GM12878 (cell line): ENCODE measurements at regions not wholly inside any gene's neighbourhood (a gene's known extent, or its start where the extent isn't known, plus 50 kb on each side); places are given as distances from the start of the nearest gene placed in this dataset.

Source experiments
- ATAC-seq: fragments of 200-7000 bp; cut with Tn5 transposase; 3 replicates; pipeline ENCODE4 v1.9.1; 2020; ENCODE audit warnings: mild to moderate bottlenecking, moderate library complexity
- BruUV-seq: library from RNA; stranded (reverse); fragments of 400-500 nt; replicated peaks from 2 replicates; lab custom pipeline; 2021; lab: Mats Ljungman, UMichigan
- CTCF ChIA-PET: fragments of 300-600 bp; sonication (Branson Sonifier 250); formaldehyde crosslinking; extraction: SDS; loops from one replicate; lab custom pipeline; 2021; ENCODE audit warnings: inconsistent platforms; lab: Yijun Ruan, JAX
- POLR2A ChIA-PET: fragments of 350-600 bp; formaldehyde crosslinking; extraction: SDS; loops from one replicate; lab custom pipeline; 2021; ENCODE audit warnings: inconsistent platforms; lab: Charles Lee
- RAD21 ChIA-PET: fragments of 300-600 bp; sonication (Branson Sonifier 250); formaldehyde crosslinking; loops from one replicate; lab custom pipeline; 2023; ENCODE audit warnings: antibody characterized with exemption; ENCODE audit not compliant: unreplicated experiment; lab: Charles Lee
- SMC1A ChIA-PET: fragments of 300-600 bp; sonication (Branson Sonifier 250); formaldehyde crosslinking; loops from one replicate; lab custom pipeline; 2023; ENCODE audit not compliant: unreplicated experiment, uncharacterized antibody; lab: Charles Lee
- DNase-seq: peaks from one replicate; pipeline ENCODE4 v3.0.0-alpha.2; 2011; ENCODE audit warnings: low read depth, low spot score
- FAIRE-seq: peaks from 3 replicates; lab custom pipeline; 2011; peaks lifted over from hg19 to GRCh38; lab: Jason Lieb, UNC
- H2AFZ ChIP-seq: 2 replicates; pipeline ENCODE4 v1.6.0; 2011; ENCODE audit warnings: low read depth, low read length, control low read depth; ENCODE audit not compliant: control insufficient read depth
- H3K27ac ChIP-seq: 2 replicates; pipeline ENCODE4 v1.5.1; 2011; ENCODE audit warnings: control low read depth; ENCODE audit not compliant: control insufficient read depth, insufficient read depth
- H3K27me3 ChIP-seq, 2 experiments: replicated peaks in 1 of 2; 2 replicates each; pipeline versions ENCODE4 v1.6.0 to v1.6.1; 2011; ENCODE audit warnings: low read length in 1 of 2; ENCODE audit not compliant: control insufficient read depth in 2 of 2, insufficient read depth in 2 of 2
- H3K36me3 ChIP-seq, 2 experiments: 2 replicates each; pipeline ENCODE4 v1.5.1; 2011; ENCODE audit warnings: low read length in 1 of 2; ENCODE audit not compliant: control insufficient read depth in 2 of 2, insufficient read depth in 2 of 2
- H3K4me1 ChIP-seq: 2 replicates; pipeline ENCODE4 v1.6.1; 2011; ENCODE audit warnings: mild to moderate bottlenecking, low read length, moderate library complexity, mixed read lengths; ENCODE audit not compliant: control insufficient read depth, insufficient read depth
- H3K4me2 ChIP-seq: 2 replicates; pipeline ENCODE4 v1.6.0; 2011; ENCODE audit warnings: control low read depth; ENCODE audit not compliant: control insufficient read depth, insufficient read depth
- H3K4me3 ChIP-seq: fragments of 200-600 bp; sonication (generic); 2 replicates; pipeline ENCODE4 v1.5.1; 2016
- H3K79me2 ChIP-seq: 2 replicates; pipeline ENCODE4 v1.6.0; 2011; ENCODE audit warnings: low read length; ENCODE audit not compliant: control insufficient read depth, insufficient read depth
- H3K9ac ChIP-seq: 2 replicates; pipeline ENCODE4 v1.8.0; 2011; ENCODE audit warnings: low read length, control low read depth, mixed read lengths; ENCODE audit not compliant: control insufficient read depth, insufficient read depth
- H3K9me3 ChIP-seq: replicated peaks from 3 replicates; pipeline ENCODE4 v1.5.1; 2011; ENCODE audit warnings: mild to moderate bottlenecking, low read length; ENCODE audit not compliant: control insufficient read depth, insufficient read depth
- H4K20me1 ChIP-seq: 2 replicates; pipeline ENCODE4 v1.6.0; 2011; ENCODE audit not compliant: control insufficient read depth, insufficient read depth
- NFIC ChIP-seq: IDR thresholded peaks from 2 replicates; pipeline ENCODE4 v1.6.1; 2012; ENCODE audit warnings: low read depth, mild to moderate bottlenecking, inconsistent platforms, low read length, moderate library complexity
- PAX5 ChIP-seq: IDR thresholded peaks from 2 replicates; pipeline ENCODE4 v1.6.1; 2011; ENCODE audit warnings: low read depth, low read length, borderline replicate concordance
- RCOR1 ChIP-seq: conservative IDR thresholded peaks from 2 replicates; pipeline ENCODE4 v1.6.1; 2012; ENCODE audit warnings: low read depth, low read length, improper control_type of control experiment
- RUNX3 ChIP-seq: IDR thresholded peaks from 2 replicates; pipeline ENCODE4 v1.6.1; 2012; ENCODE audit warnings: low read length, inconsistent platforms
- TBL1XR1 ChIP-seq: IDR thresholded peaks from 2 replicates; pipeline ENCODE4 v1.6.1; 2012; ENCODE audit warnings: low read depth, low read length, improper control_type of control experiment
- TCF3 ChIP-seq: IDR thresholded peaks from 2 replicates; pipeline ENCODE4 v1.6.1; 2012; ENCODE audit warnings: low read depth, mild to moderate bottlenecking, low read length, borderline replicate concordance; ENCODE audit not compliant: insufficient read depth
- WGBS: methylation state at CpG from one replicate; pipeline ENCODE4 v1.1.6; 2016; ENCODE audit warnings: low lambda C conversion rate; ENCODE audit not compliant: insufficient replicate concordance, insufficient coverage; ENCODE audit errors: missing lambda C conversion rate; 5-methylcytosine and 5-hydroxymethylcytosine counted together
- in situ Hi-C: fragments of 300-500 bp; cut with MboI; formaldehyde crosslinking; loops from 9 replicates; pipeline ENCODE4 v1.14.3; 2018; ENCODE audit warnings: mixed read lengths
- intact Hi-C: fragments of 100-400 bp; cut with micrococcal nuclease; formaldehyde crosslinking; loops from one replicate; pipeline ENCODE4 v1.14.2; 2022; ENCODE audit not compliant: unreplicated experiment

- Histone ChIP-seq H4K20me1 (no peaks in the 10 kb centered on the region), H3K9ac (no peak overlapping the region), H2AFZ (no peak overlapping the region), H3K4me3 (no peak overlapping the region), H3K4me2 (no peak overlapping the region), H3K9me3 (peaks cover 1% of the 10 kb centered on the region; the same call in 2 of the 3 replicates), H3K4me1 (no peaks in the 10 kb centered on the region), H3K27me3 (no peaks in the 10 kb centered on the region), H3K36me3 (no peaks in the 10 kb centered on the region), H3K27ac (no peak overlapping the region), H3K79me2 (no peaks in the 10 kb centered on the region)
- no TSS peak for BruUV-seq
- intact Hi-C loops (no loop called here), in situ Hi-C loops (no loop called here)
- RAD21 ChIA-PET: no interaction called here
- WGBS: 0% methylated on average over 1 of the region's 1 CpG
- no peak for TF ChIP-seq NFIC
- TF ChIP-seq RCOR1: no peak
- TF ChIP-seq TBL1XR1: no peak
- ATAC-seq (no peak), DNase-seq (no peak), FAIRE-seq (no peak)
- SMC1A ChIA-PET: no interaction called here
- CTCF ChIA-PET: no interaction called here
- POLR2A ChIA-PET: no interaction called here
Measured at GRCh38 chr11:15525582-15525981, 410.9 kb downstream of the INSC start.

DNA sequence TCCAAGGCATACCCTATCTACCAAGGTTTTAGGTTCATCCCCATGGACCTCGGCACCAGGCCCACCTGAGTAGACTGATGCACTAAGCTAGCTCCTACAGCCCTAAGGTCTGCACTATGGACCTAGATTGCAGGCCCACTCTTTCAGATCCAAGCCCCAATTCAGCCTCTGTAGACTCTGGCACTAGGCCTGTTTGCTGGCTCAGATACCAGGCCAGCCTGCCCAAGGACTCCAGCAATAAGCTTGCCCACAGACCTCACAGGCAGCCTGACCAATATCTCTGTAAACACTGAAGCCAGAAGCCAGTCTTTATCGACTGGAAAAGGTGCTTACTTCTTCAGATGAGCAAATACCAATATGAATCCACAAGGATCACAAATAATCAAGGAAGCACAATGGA is 411.3 kb downstream of the INSC start:
- 6% methylated on average over 2 of the region's 2 CpGs for WGBS
- Histone ChIP-seq H3K27me3 (no peaks in the 10 kb centered on the region), H3K4me3 (no peak overlapping the region), H3K9ac (no peak overlapping the region), H3K4me2 (no peak overlapping the region), H3K9me3 (peaks cover 1% of the 10 kb centered on the region; the same call in 2 of the 3 replicates), H2AFZ (no peak overlapping the region), H3K36me3 (no peaks in the 10 kb centered on the region)
- ChIA-PET RAD21 (no interaction called here), SMC1A (interaction anchor here (0.7 kb wide), 1 partner anchor 42 kb away, joined by 3 read pairs; no protein-coding TSS in a partner anchor), POLR2A (no interaction called here)
- in situ Hi-C loops: no loop called here
- BruUV-seq: no TSS peak
- FAIRE-seq (no peak), DNase-seq (no peak)
- TF ChIP-seq RUNX3: no peak
- no peak for TF ChIP-seq TCF3
- no peak for TF ChIP-seq PAX5
- TF ChIP-seq, all 136 proteins: peak for 0
- Histone ChIP-seq H3K27ac (no peak overlapping the region), H3K4me1 (no peaks in the 10 kb centered on the region), H4K20me1 (no peaks in the 10 kb centered on the region), H3K79me2 (no peaks in the 10 kb centered on the region)
- CTCF ChIA-PET: no interaction called here
- no peak for ATAC-seq
- intact Hi-C loops: no loop called here
